ENCODE measurements at regions not wholly inside any gene's neighbourhood (a gene's known extent, or its start where the extent isn't known, plus 50 kb on each side); places are given as distances from the start of the nearest gene placed in this dataset.

DNA sequence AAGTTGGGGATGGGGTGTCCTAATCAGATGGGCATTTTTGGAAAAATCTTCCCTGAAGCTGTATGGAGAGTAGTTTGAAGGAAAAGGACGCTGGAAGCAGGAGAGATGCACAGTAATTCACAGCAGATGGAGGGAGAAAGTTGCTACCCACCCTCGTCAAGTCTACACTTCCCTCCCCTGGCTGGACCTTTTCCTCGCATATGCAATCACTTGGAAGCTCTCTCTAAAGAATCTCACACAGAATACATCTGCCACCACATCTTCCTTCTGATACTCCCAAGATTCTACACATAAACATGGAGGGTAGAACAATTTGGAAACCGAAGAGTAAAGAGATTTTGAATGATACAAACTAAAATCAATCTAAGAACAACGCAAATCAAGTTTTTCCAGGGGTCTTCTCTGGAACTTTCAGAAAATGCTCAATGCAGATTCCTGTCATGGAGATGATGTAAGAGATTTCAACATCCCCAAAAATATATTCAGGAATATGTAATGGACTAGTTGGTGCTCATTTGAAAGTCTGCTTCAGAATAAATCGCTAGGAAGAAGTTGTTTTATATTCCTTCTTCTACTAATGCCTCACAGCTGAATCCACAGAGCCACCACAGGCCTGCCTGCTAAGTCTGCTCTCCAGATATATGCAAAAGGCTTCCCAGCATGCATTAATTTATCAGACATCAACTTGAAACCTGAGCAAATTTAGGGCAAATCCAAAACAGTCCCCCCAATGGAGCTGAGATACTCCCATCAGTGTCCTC, 291.5 kb downstream of the LRATD1 start:
- no peak overlapping the region for H3K4me3 ChIP-seq (ENCODE audit: low read length)
- no peaks in the 10 kb centered on the region for H3K27me3 ChIP-seq (ENCODE audit: control insufficient read depth, insufficient read depth, low read length)
- no peaks in the 10 kb centered on the region for H3K36me3 ChIP-seq (ENCODE audit: insufficient read depth, low read length)
- no peaks in the 10 kb centered on the region for H3K4me1 ChIP-seq (ENCODE audit: control insufficient read depth, insufficient read depth, low read length)
- no peaks in the 10 kb centered on the region for H3K9me3 ChIP-seq (replicated peaks; ENCODE audit: low read length)
- no peak overlapping the region for H3K9ac ChIP-seq (ENCODE audit: low read depth, low read length)
- H3K4me2 ChIP-seq (ENCODE audit: low read length): no peak overlapping the region

DNA sequence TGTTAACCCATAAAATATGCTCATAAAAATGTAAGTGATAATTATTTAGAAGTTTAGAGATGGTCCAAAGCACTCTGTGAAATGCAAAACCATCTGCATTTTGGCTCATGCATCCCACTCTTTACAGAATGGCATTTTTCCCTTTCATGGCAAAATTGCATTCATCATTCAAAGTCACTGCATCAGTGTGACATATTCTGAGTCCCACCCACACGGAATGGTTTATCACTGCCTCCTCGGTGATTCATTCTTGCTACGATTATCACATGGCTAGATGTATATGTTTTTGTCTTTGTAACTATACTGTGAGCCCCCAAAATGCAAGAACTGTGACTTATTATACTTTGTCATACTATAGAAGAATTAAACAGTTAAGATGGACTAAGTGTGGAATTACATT, 293.0 kb downstream of the LRATD1 start:
- H3K4me2 ChIP-seq (ENCODE audit: low read length): no peak overlapping the region
- H3K9ac ChIP-seq (ENCODE audit: low read depth, low read length): no peak overlapping the region
- no peaks in the 10 kb centered on the region for H3K9me3 ChIP-seq (replicated peaks; ENCODE audit: low read length)
- H3K27me3 ChIP-seq (ENCODE audit: control insufficient read depth, insufficient read depth, low read length): no peaks in the 10 kb centered on the region
- no peaks in the 10 kb centered on the region for H3K4me1 ChIP-seq (ENCODE audit: control insufficient read depth, insufficient read depth, low read length)
- H3K4me3 ChIP-seq (ENCODE audit: low read length): no peak overlapping the region
- no peaks in the 10 kb centered on the region for H3K36me3 ChIP-seq (ENCODE audit: insufficient read depth, low read length)

DNA sequence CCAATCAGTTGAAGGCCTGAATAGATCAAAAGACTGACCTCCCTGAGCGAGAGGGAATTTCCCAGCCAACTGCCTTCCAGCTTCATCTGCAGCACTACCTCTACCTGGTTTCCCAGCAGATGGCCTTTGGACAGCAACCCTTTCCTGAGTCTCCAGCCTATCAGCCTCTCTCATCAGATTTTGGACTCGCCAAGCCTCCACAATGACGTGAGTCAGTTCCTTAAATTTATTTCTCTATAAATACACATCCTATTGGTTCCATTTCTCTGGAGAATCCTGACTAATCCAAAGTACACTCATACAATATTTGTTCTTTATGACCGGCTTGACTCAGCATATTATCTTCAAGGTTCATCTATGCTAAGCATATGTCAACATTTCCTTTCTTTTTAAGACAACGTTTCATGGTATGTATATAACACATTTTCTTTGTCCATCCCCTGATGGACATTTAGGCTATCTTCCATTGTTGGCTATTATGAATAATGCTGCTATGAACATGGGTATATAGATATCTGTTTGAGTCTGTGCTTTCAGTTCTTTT, 294.6 kb downstream of the LRATD1 start:
- Histone ChIP-seq H3K36me3 (ENCODE audit: insufficient read depth, low read length) (no peaks in the 10 kb centered on the region), H3K27me3 (ENCODE audit: control insufficient read depth, insufficient read depth, low read length) (no peaks in the 10 kb centered on the region), H3K4me2 (ENCODE audit: low read length) (no peak overlapping the region), H3K9ac (ENCODE audit: low read depth, low read length) (no peak overlapping the region), H3K4me1 (ENCODE audit: control insufficient read depth, insufficient read depth, low read length) (no peaks in the 10 kb centered on the region), H3K9me3 (replicated peaks; ENCODE audit: low read length) (no peaks in the 10 kb centered on the region), H3K4me3 (ENCODE audit: low read length) (no peak overlapping the region)

DNA sequence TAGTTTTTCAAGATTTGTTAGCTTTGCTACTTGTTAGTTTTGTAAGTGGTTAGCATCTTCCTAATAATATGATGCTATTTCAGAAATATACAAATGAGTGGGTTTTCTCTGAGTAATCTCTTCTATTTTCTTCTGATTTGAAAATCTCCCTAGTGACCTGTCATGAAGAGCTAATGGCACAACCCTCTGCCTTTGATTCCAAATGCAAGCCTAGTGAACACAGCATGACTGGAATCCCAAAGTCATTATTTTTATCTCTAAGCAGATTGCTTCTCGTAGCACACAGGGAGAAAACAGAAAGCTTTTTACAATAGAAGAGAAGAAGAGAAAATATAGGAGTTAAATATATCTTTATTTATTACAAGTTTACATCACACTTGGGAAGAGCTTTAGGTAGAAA, 295.5 kb downstream of the LRATD1 start:
- H3K9ac ChIP-seq (ENCODE audit: low read depth, low read length): no peak overlapping the region
- H3K4me3 ChIP-seq (ENCODE audit: low read length): no peak overlapping the region
- no peaks in the 10 kb centered on the region for H3K4me1 ChIP-seq (ENCODE audit: control insufficient read depth, insufficient read depth, low read length)

DNA sequence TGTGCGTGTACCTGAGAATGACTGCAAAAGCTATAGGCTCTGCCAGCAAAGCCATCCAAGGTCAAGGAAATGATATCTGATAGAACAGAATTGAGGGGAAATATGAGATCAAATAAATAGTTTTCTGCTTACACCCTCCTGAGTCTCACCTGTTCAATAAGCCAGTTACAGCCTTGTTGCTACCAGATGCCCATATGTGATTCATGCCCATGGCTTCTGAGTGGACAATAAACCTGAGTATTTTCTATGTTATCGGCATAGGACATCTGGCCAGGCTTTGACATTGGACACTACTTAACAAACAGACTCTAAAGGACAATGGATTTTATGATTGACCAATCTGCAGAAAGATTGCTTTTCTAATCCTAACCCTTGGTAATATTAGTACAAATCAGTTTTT, 297.9 kb downstream of the LRATD1 start:
- no peaks in the 10 kb centered on the region for H3K9me3 ChIP-seq (replicated peaks; ENCODE audit: low read length)
- H3K27me3 ChIP-seq (ENCODE audit: control insufficient read depth, insufficient read depth, low read length): no peaks in the 10 kb centered on the region
- no peak overlapping the region for H3K4me3 ChIP-seq (ENCODE audit: low read length)
- no peak overlapping the region for H3K9ac ChIP-seq (ENCODE audit: low read depth, low read length)
- H3K4me1 ChIP-seq (ENCODE audit: control insufficient read depth, insufficient read depth, low read length): no peaks in the 10 kb centered on the region
- no peak overlapping the region for H3K4me2 ChIP-seq (ENCODE audit: low read length)
- H3K36me3 ChIP-seq (ENCODE audit: insufficient read depth, low read length): no peaks in the 10 kb centered on the region

More for the DNA sequence above, 295.5 kb downstream of the LRATD1 start:
- Histone ChIP-seq H3K4me2 (ENCODE audit: low read length) (no peak overlapping the region), H3K9me3 (replicated peaks; ENCODE audit: low read length) (no peaks in the 10 kb centered on the region), H3K27me3 (ENCODE audit: control insufficient read depth, insufficient read depth, low read length) (no peaks in the 10 kb centered on the region), H3K36me3 (ENCODE audit: insufficient read depth, low read length) (no peaks in the 10 kb centered on the region)

DNA sequence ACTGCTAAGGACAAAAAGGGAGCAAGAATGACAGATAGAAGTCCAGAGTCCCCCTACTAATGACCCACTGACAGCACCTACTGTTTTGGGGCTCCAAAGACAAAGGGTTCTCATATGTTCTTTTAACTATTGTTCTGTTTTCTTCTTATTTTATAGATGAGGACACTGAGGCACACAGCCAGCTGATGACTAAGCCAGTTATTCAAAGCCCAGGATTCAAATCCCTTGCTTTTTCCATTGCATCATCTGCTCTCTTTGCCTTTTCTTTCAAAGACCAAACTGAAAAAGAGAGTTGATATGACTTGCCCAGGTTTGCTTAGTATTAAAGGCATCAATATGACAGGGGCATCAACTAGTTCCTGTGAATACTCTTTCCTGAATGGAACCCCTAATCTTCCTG, 299.8 kb downstream of the LRATD1 start:
- Histone ChIP-seq H3K4me1 (ENCODE audit: control insufficient read depth, insufficient read depth, low read length) (no peaks in the 10 kb centered on the region), H3K27me3 (ENCODE audit: control insufficient read depth, insufficient read depth, low read length) (no peaks in the 10 kb centered on the region), H3K9ac (ENCODE audit: low read depth, low read length) (no peak overlapping the region), H3K9me3 (replicated peaks; ENCODE audit: low read length) (no peaks in the 10 kb centered on the region), H3K36me3 (ENCODE audit: insufficient read depth, low read length) (no peaks in the 10 kb centered on the region), H3K4me3 (ENCODE audit: low read length) (no peak overlapping the region), H3K4me2 (ENCODE audit: low read length) (no peak overlapping the region)

DNA sequence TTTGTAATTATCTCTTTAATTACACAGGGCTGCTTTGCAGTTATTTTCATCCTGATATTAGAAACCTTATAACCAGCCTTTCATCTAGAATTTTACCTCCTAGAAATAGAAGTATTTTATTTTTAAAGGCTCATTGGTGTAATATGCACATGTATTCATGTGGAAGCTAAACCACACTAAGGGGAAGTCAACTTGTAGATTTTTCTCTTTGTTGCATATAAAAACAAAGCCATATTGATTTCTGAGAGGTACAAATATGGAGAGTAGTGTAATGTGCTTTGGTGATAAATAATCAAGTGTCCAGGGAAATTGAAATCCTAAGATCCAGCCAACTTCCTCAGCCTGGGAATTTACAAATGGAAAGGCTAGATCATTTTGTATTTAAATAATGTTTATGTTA, 301.2 kb downstream of the LRATD1 start:
- no peaks in the 10 kb centered on the region for H3K36me3 ChIP-seq (ENCODE audit: insufficient read depth, low read length)
- H3K9me3 ChIP-seq (replicated peaks; ENCODE audit: low read length): no peaks in the 10 kb centered on the region
- H3K4me2 ChIP-seq (ENCODE audit: low read length): no peak overlapping the region

DNA sequence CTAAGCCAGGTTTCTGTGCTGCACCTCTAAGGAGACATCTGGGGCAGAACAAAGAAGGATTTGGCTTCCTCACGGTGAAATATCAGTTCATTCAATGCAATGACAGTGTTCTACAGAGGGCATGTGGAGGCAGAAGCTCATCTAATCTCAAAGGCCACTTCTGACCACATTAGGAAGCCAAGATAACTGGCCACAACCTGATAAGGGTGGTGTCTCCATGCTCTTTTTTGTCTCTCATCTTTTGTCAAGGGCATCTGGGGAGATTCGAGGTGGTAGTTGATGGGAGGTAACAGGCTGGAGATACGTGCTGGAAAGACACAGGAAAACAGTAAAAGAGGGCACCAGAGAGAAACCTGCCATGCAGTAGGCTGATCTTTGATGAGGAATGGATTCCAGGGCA, 303.9 kb downstream of the LRATD1 start:
- no peak overlapping the region for H3K4me2 ChIP-seq (ENCODE audit: low read length)
- H3K36me3 ChIP-seq (ENCODE audit: insufficient read depth, low read length): no peaks in the 10 kb centered on the region
- no peak overlapping the region for H3K9ac ChIP-seq (ENCODE audit: low read depth, low read length)
- H3K27me3 ChIP-seq (ENCODE audit: control insufficient read depth, insufficient read depth, low read length): no peaks in the 10 kb centered on the region
- no peak overlapping the region for H3K4me3 ChIP-seq (ENCODE audit: low read length)
- H3K9me3 ChIP-seq (replicated peaks; ENCODE audit: low read length): no peaks in the 10 kb centered on the region
- H3K4me1 ChIP-seq (ENCODE audit: control insufficient read depth, insufficient read depth, low read length): no peaks in the 10 kb centered on the region

More for the DNA sequence above, 301.2 kb downstream of the LRATD1 start:
- H3K4me3 ChIP-seq (ENCODE audit: low read length): no peak overlapping the region
- no peaks in the 10 kb centered on the region for H3K4me1 ChIP-seq (ENCODE audit: control insufficient read depth, insufficient read depth, low read length)
- H3K27me3 ChIP-seq (ENCODE audit: control insufficient read depth, insufficient read depth, low read length): no peaks in the 10 kb centered on the region
- no peak overlapping the region for H3K9ac ChIP-seq (ENCODE audit: low read depth, low read length)

DNA sequence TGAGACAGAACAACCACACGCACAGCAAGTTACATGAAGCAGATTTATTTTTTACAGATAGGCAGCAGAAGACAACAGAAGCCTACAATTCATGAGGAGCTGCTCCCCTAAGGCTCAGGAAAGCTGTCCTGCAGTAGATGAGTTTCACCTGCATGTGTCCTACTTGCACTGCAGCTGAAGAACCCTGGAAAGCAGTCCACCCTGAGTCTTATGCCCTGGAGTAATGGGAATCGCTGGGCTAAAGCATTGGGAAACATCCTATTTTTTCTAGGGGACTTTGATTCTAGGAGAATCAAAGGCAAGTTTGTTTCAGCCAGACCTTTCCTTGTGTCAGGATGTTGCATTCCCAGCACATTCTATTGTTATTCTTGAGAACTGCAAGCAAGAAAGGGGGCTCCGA, 304.8 kb downstream of the LRATD1 start:
- H3K27me3 ChIP-seq (ENCODE audit: control insufficient read depth, insufficient read depth, low read length): no peaks in the 10 kb centered on the region
- H3K9me3 ChIP-seq (replicated peaks; ENCODE audit: low read length): no peaks in the 10 kb centered on the region
- H3K4me1 ChIP-seq (ENCODE audit: control insufficient read depth, insufficient read depth, low read length): no peaks in the 10 kb centered on the region
- no peak overlapping the region for H3K4me2 ChIP-seq (ENCODE audit: low read length)
- H3K9ac ChIP-seq (ENCODE audit: low read depth, low read length): no peak overlapping the region
- H3K4me3 ChIP-seq (ENCODE audit: low read length): no peak overlapping the region
- H3K36me3 ChIP-seq (ENCODE audit: insufficient read depth, low read length): no peaks in the 10 kb centered on the region

DNA sequence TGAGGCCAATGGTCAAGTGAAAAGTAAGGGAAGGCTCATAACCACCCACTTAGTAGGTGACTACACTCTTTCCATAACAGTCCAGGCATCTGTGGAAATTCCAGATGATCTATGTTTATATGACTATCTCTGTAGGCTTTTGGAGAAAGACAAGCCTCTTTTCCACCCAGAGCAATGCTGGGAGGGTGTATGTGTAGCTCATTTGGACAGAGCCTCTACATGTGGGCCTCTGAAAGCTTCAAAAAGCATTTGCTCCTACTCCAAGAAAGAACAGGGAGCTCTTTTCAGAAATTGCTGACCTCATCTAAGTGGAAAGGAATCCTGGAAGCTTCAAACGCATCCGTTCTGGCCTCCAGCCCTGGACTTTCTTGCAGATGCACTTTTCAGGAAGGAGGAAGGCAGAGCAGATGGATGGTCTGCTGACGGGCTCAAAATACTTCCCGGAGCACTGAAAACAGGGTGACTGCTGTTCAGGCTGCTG, 308.7 kb downstream of the LRATD1 start:
- no peak overlapping the region for H3K4me3 ChIP-seq (ENCODE audit: low read length)
- no peaks in the 10 kb centered on the region for H3K27me3 ChIP-seq (ENCODE audit: control insufficient read depth, insufficient read depth, low read length)
- no peak overlapping the region for H3K4me2 ChIP-seq (ENCODE audit: low read length)
- H3K4me1 ChIP-seq (ENCODE audit: control insufficient read depth, insufficient read depth, low read length): no peaks in the 10 kb centered on the region
- no peaks in the 10 kb centered on the region for H3K36me3 ChIP-seq (ENCODE audit: insufficient read depth, low read length)
- no peak overlapping the region for H3K9ac ChIP-seq (ENCODE audit: low read depth, low read length)
- H3K9me3 ChIP-seq (replicated peaks; ENCODE audit: low read length): no peaks in the 10 kb centered on the region

DNA sequence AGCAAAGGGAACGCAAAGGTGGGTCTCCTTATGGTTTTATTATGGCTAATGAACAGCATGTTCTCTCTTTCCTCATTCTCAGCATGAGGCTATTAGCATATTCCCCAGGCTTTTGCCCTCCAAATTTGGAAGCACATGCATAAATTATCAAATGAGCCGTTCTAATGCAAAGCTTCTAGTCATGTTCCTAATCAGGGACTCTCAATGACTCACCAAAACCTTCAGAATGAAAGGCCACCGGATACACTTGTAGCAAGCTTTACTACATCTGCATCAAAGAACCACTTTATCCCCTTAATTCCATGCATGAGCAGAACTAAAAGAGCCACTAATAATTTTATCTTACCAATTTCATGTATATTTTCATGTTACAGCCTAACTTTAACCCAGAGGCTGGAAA, 310.5 kb downstream of the LRATD1 start:
- Histone ChIP-seq H3K9ac (ENCODE audit: low read depth, low read length) (no peak overlapping the region), H3K4me3 (ENCODE audit: low read length) (no peak overlapping the region), H3K27me3 (ENCODE audit: control insufficient read depth, insufficient read depth, low read length) (no peaks in the 10 kb centered on the region), H3K4me2 (ENCODE audit: low read length) (no peak overlapping the region), H3K9me3 (replicated peaks; ENCODE audit: low read length) (no peaks in the 10 kb centered on the region), H3K4me1 (ENCODE audit: control insufficient read depth, insufficient read depth, low read length) (no peaks in the 10 kb centered on the region), H3K36me3 (ENCODE audit: insufficient read depth, low read length) (no peaks in the 10 kb centered on the region)
